ENCODE measurements at regions not wholly inside any gene's neighbourhood (a gene's known extent, or its start where the extent isn't known, plus 50 kb on each side); places are given as distances from the start of the nearest gene placed in this dataset.
"Not testable (repeated sequence)": the region's sequence is repeated elsewhere in the genome, so short reads cannot be mapped to it uniquely, and the experiment has no call there.

- Histone ChIP-seq H3K9me3 (no peaks in the 10 kb centered on the region), H3K36me3 (no peaks in the 10 kb centered on the region), H3K4me1 (no peaks in the 10 kb centered on the region), H3K4me3 (no peak overlapping the region), H3K27me3 (no peaks in the 10 kb centered on the region), H3K27ac (no peak overlapping the region)
- intact Hi-C loops (cut with DNase I; ENCODE audit: low total_unique reads) = no loop called here
- no peak for DNase-seq
- in situ Hi-C loops (cut with MboI; ENCODE audit: low pct_ligation_motif_present in 1 of 4, low pct_unique_long_range_greater_than_20kb in 1 of 4, low sequenced_read_pairs in 3 of 4) = no loop called here
- no peak for TF ChIP-seq EP300 (IDR thresholded peaks at IDR 0.05; ENCODE audit: low read depth)
- no peak for TF ChIP-seq CTCF (IDR thresholded peaks at IDR 0.05)
- TF ChIP-seq POLR2A (IDR thresholded peaks at IDR 0.05) = no peak
- TF ChIP-seq POLR2AphosphoS5 (IDR thresholded peaks at IDR 0.05) = no peak
These were observed 208.5 kb downstream of the PPP4R3C start for GRCh38 chrX:27254656-27255055.

GRCh38 chrX:27251369-27251768 is 211.8 kb downstream of the PPP4R3C start:
- Histone ChIP-seq H3K4me1 (no peaks in the 10 kb centered on the region), H3K36me3 (no peaks in the 10 kb centered on the region), H3K27me3 (no peaks in the 10 kb centered on the region), H3K27ac (no peak overlapping the region), H3K4me3 (no peak overlapping the region), H3K9me3 (no peaks in the 10 kb centered on the region)
- DNase-seq = no peak
- in situ Hi-C loops (cut with MboI; ENCODE audit: low pct_ligation_motif_present in 1 of 4, low pct_unique_long_range_greater_than_20kb in 1 of 4, low sequenced_read_pairs in 3 of 4) (no loop called here), intact Hi-C loops (cut with DNase I; ENCODE audit: low total_unique reads) (no loop called here)
- TF ChIP-seq POLR2A (IDR thresholded peaks at IDR 0.05) (no peak), POLR2AphosphoS5 (IDR thresholded peaks at IDR 0.05) (no peak), EP300 (IDR thresholded peaks at IDR 0.05; ENCODE audit: low read depth) (no peak), CTCF (IDR thresholded peaks at IDR 0.05) (no peak)
- 39 to 40% methylated on average over 1 to 3 of the region's 3 CpGs for WGBS, 2 donors (ENCODE audit: low coverage in 1 of 2)

- Histone ChIP-seq H3K4me3 (no peak overlapping the region), H3K27me3 (no peaks in the 10 kb centered on the region), H3K9me3 (no peaks in the 10 kb centered on the region), H3K4me1 (no peaks in the 10 kb centered on the region), H3K36me3 (no peaks in the 10 kb centered on the region), H3K27ac (no peak overlapping the region)
- WGBS, 2 donors (ENCODE audit: low coverage in 1 of 2) = 40 to 57% methylated on average over 1 of the region's 1 CpG
- in situ Hi-C loops (cut with MboI; ENCODE audit: low pct_ligation_motif_present in 1 of 4, low pct_unique_long_range_greater_than_20kb in 1 of 4, low sequenced_read_pairs in 3 of 4) (no loop called here), intact Hi-C loops (cut with DNase I; ENCODE audit: low total_unique reads) (no loop called here)
- TF ChIP-seq CTCF (IDR thresholded peaks at IDR 0.05) (no peak), POLR2AphosphoS5 (IDR thresholded peaks at IDR 0.05) (no peak), EP300 (IDR thresholded peaks at IDR 0.05; ENCODE audit: low read depth) (no peak), POLR2A (IDR thresholded peaks at IDR 0.05) (no peak)
- DNase-seq = no peak
These were observed 220.6 kb downstream of the PPP4R3C start for GRCh38 chrX:27242581-27242980.

- TF ChIP-seq CTCF (IDR thresholded peaks at IDR 0.05) = no peak
- no peak for TF ChIP-seq POLR2AphosphoS5 (IDR thresholded peaks at IDR 0.05)
- no peak for TF ChIP-seq POLR2A (IDR thresholded peaks at IDR 0.05)
- no peak for TF ChIP-seq EP300 (IDR thresholded peaks at IDR 0.05; ENCODE audit: low read depth)
- H3K36me3 ChIP-seq = no peaks in the 10 kb centered on the region
- no peak overlapping the region for H3K27ac ChIP-seq
- no peaks in the 10 kb centered on the region for H3K4me1 ChIP-seq
- in situ Hi-C loops (cut with MboI; ENCODE audit: low pct_ligation_motif_present in 1 of 4, low pct_unique_long_range_greater_than_20kb in 1 of 4, low sequenced_read_pairs in 3 of 4) (no loop called here), intact Hi-C loops (cut with DNase I; ENCODE audit: low total_unique reads) (no loop called here)
- H3K9me3 ChIP-seq = no peaks in the 10 kb centered on the region
- DNase-seq = no peak
- H3K4me3 ChIP-seq = no peak overlapping the region
- H3K27me3 ChIP-seq = no peaks in the 10 kb centered on the region
These were observed 221.2 kb downstream of the PPP4R3C start for GRCh38 chrX:27241981-27242380.

- H3K36me3 ChIP-seq; H3K9me3 ChIP-seq; DNase-seq; H3K4me1 ChIP-seq; H3K27me3 ChIP-seq; intact Hi-C loops (cut with DNase I; ENCODE audit: low total_unique reads); in situ Hi-C loops (cut with MboI; ENCODE audit: low pct_ligation_motif_present in 1 of 4, low pct_unique_long_range_greater_than_20kb in 1 of 4, low sequenced_read_pairs in 3 of 4); H3K4me3 ChIP-seq; H3K27ac ChIP-seq: not testable (repeated sequence)
- WGBS, 2 donors (ENCODE audit: low coverage in 1 of 2) = 96% methylated on average over 4 of the region's 4 CpGs; no CpG with 5 or more reads in 1 of the 2 donors
These were observed 223.1 kb downstream of the PPP4R3C start for GRCh38 chrX:27240042-27240441.

Data from transverse colon (tissue), 4 donors.